ENCODE measurements at regions not wholly inside any gene's neighbourhood (a gene's known extent, or its start where the extent isn't known, plus 50 kb on each side); places are given as distances from the start of the nearest gene placed in this dataset.

- Mint-ChIP-seq H3K4me1 (no peaks in the 10 kb centered on the region), H3K4me3 (no peak overlapping the region), H3K36me3 (ENCODE audit: low read depth) (no peaks in the 10 kb centered on the region), H3K27ac (ENCODE audit: unreplicated experiment) (no peak overlapping the region), H3K9me3 (no peaks in the 10 kb centered on the region), H3K27me3 (ENCODE audit: low read depth) (peaks cover 23% of the 10 kb centered on the region)
- no peak for TF ChIP-seq CTCF (conservative IDR thresholded peaks at IDR 0.05)
- DNase-seq (ENCODE audit: low read depth, low spot score) = no peak
Observed at GRCh38 chr10:104505521-104506042, 135.5 kb upstream of the SORCS3 start.

DNA sequence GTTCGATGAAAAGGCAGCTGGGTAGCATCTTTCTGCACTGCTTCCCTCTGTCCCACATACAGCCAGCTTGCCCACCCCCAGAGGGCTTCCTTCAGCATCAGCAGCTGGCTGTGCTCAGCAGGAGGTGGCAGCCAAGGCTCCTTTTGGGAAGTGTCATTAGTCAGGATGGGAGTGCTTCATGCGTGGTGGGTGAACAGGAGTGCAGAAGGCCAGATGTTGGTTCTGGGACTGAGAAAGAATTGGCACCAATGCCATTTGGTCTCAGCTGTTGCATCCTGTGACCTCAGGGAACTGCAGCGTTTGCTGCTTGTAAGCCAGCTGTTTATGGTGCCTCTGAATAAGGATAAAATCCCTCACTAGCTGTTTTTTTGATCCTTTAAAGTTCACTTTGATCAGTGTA, 131.1 kb upstream of the SORCS3 start:
- Mint-ChIP-seq H3K9me3 (no peaks in the 10 kb centered on the region), H3K27me3 (ENCODE audit: low read depth) (peaks cover 20% of the 10 kb centered on the region)

GRCh38 chr10:104510644-104511043, 130.4 kb upstream of the SORCS3 start:
- H3K9me3 Mint-ChIP-seq = no peaks in the 10 kb centered on the region
- H3K4me1 Mint-ChIP-seq = no peaks in the 10 kb centered on the region
- H3K27ac Mint-ChIP-seq (ENCODE audit: unreplicated experiment) = no peak overlapping the region
- H3K36me3 Mint-ChIP-seq (ENCODE audit: low read depth) = no peaks in the 10 kb centered on the region
- no peak overlapping the region for H3K4me3 Mint-ChIP-seq
- H3K27me3 Mint-ChIP-seq (ENCODE audit: low read depth) = peaks cover 20% of the 10 kb centered on the region
- no peak for DNase-seq (ENCODE audit: low read depth, low spot score)
- no peak for TF ChIP-seq CTCF (conservative IDR thresholded peaks at IDR 0.05)

More for the DNA sequence above, 131.1 kb upstream of the SORCS3 start:
- TF ChIP-seq CTCF (conservative IDR thresholded peaks at IDR 0.05) = no peak
- Mint-ChIP-seq H3K4me1 (no peaks in the 10 kb centered on the region), H3K36me3 (ENCODE audit: low read depth) (no peaks in the 10 kb centered on the region), H3K27ac (ENCODE audit: unreplicated experiment) (no peak overlapping the region), H3K4me3 (no peak overlapping the region)
- no peak for DNase-seq (ENCODE audit: low read depth, low spot score)

- no peak overlapping the region for H3K4me3 Mint-ChIP-seq
- H3K4me1 Mint-ChIP-seq = no peaks in the 10 kb centered on the region
- no peak for TF ChIP-seq CTCF (conservative IDR thresholded peaks at IDR 0.05)
- no peaks in the 10 kb centered on the region for H3K9me3 Mint-ChIP-seq
- no peak overlapping the region for H3K27ac Mint-ChIP-seq (ENCODE audit: unreplicated experiment)
- DNase-seq (ENCODE audit: low read depth, low spot score) = no peak
- H3K36me3 Mint-ChIP-seq (ENCODE audit: low read depth) = no peaks in the 10 kb centered on the region
- H3K27me3 Mint-ChIP-seq (ENCODE audit: low read depth) = peaks cover 8% of the 10 kb centered on the region
Observed at GRCh38 chr10:104512800-104513199, 128.3 kb upstream of the SORCS3 start.

DNA sequence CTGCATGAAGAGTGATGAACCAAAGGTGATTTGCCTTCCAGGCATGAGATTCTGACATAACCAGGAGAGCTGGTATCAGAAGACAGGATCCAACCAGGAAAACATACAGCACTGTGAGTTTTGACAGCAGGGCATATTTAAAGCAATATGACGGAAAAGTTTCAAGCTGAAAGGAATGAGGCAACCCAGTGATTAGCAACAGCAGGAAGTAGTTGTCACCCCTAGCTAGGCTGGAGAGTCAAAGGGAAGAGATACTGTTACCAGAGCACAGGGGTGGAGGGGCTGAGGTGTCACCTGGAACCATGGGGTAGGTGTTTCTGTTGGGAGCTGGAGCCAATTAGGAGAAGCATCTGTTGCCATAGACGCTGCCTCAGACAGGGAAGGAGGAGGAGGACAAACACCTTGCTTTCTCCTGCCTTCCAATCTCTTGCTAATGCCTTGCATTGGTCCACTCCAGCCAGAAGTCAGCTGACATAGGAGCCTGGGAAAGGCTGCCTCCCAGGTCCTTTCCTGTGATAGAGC, 125.4 kb upstream of the SORCS3 start:
- H3K27ac Mint-ChIP-seq (ENCODE audit: unreplicated experiment) = no peak overlapping the region
- H3K27me3 Mint-ChIP-seq (ENCODE audit: low read depth) = no peaks in the 10 kb centered on the region
- DNase-seq (ENCODE audit: low read depth, low spot score) = no peak
- no peaks in the 10 kb centered on the region for H3K9me3 Mint-ChIP-seq
- H3K36me3 Mint-ChIP-seq (ENCODE audit: low read depth) = no peaks in the 10 kb centered on the region
- H3K4me1 Mint-ChIP-seq = no peaks in the 10 kb centered on the region
- H3K4me3 Mint-ChIP-seq = no peak overlapping the region
- TF ChIP-seq CTCF (conservative IDR thresholded peaks at IDR 0.05) = no peak
